Neural cell (in vitro differentiated cells): ENCODE measurements at regions not wholly inside any gene's neighbourhood (a gene's known extent, or its start where the extent isn't known, plus 50 kb on each side); places are given as distances from the start of the nearest gene placed in this dataset.
"Not testable (repeated sequence)": the region's sequence is repeated elsewhere in the genome, so short reads cannot be mapped to it uniquely, and the experiment has no call there.

ENCODE experiments used
- H2AFZ ChIP-seq: fragments of 200-600, 300-800 bp; sonication (generic), shearing (Covaris generic); 2 replicates; pipeline ENCODE4 v1.6.0; 2014; ENCODE audit warnings: low read depth, mild to moderate bottlenecking, antibody characterized with exemption, low read length, moderate library complexity
- H3F3A ChIP-seq: fragments of 200-600 bp; shearing (Covaris generic); 2 replicates; pipeline ENCODE4 v1.6.1; 2016; ENCODE audit warnings: mild to moderate bottlenecking, moderate library complexity, mixed read lengths, antibody characterized with exemption, low read length; ENCODE audit not compliant: insufficient read depth, poor library complexity, severe bottlenecking
- H3K27ac ChIP-seq: fragments of 200-600, 300-800 bp; sonication (generic), shearing (Covaris generic); 2 replicates; pipeline ENCODE4 v1.5.1; 2014; ENCODE audit warnings: mild to moderate bottlenecking, low read length, moderate library complexity
- H3K27me3 ChIP-seq: fragments of 300-800, 200-600 bp; sonication (generic), shearing (Covaris generic); 2 replicates; pipeline ENCODE4 v1.6.0; 2014; ENCODE audit warnings: mild to moderate bottlenecking, low read depth, low read length, moderate library complexity; ENCODE audit not compliant: insufficient read depth
- H3K36me3 ChIP-seq: fragments of 300-800, 200-600 bp; sonication (generic), shearing (Covaris generic); 2 replicates; pipeline ENCODE4 v1.5.1; 2014; ENCODE audit warnings: mild to moderate bottlenecking, antibody characterized with exemption, low read length, moderate library complexity; ENCODE audit not compliant: insufficient read depth
- H3K4me2 ChIP-seq: fragments of 300-800, 200-600 bp; sonication (generic), shearing (Covaris generic); 2 replicates; pipeline ENCODE4 v1.6.0; 2014; ENCODE audit warnings: mild to moderate bottlenecking, low read length
- H3K4me3 ChIP-seq: fragments of 300-800, 200-600 bp; sonication (generic), shearing (Covaris generic); 2 replicates; pipeline ENCODE4 v1.5.1; 2014; ENCODE audit warnings: mild to moderate bottlenecking, low read length, moderate library complexity
- H3K79me2 ChIP-seq: fragments of 200-600 bp; shearing (Covaris generic); replicated peaks from 2 replicates; pipeline ENCODE4 v1.6.0; 2014; ENCODE audit warnings: mild to moderate bottlenecking, low read length, moderate library complexity; ENCODE audit not compliant: insufficient read depth
- H3K9ac ChIP-seq: fragments of 300-800, 200-600 bp; sonication (generic), shearing (Covaris generic); 2 replicates; pipeline ENCODE4 v1.6.1; 2016; ENCODE audit warnings: mild to moderate bottlenecking, low read length, mixed read lengths
- H3K9me2 ChIP-seq: fragments of 200-600 bp; shearing (Covaris generic); 2 replicates; pipeline ENCODE4 v1.6.1; 2016; ENCODE audit warnings: mild to moderate bottlenecking, low read length, mixed read lengths; ENCODE audit not compliant: insufficient read depth
- H3K9me3 ChIP-seq: fragments of 200-600, 300-800 bp; sonication (generic), shearing (Covaris generic); 2 replicates; pipeline ENCODE4 v1.6.1; 2016; ENCODE audit warnings: mild to moderate bottlenecking, mixed run types, low read length, moderate library complexity, mixed read lengths
- H4K20me1 ChIP-seq: fragments of 200-600 bp; shearing (Covaris generic); 2 replicates; pipeline ENCODE4 v1.6.1; 2016; ENCODE audit warnings: mild to moderate bottlenecking, mixed run types; ENCODE audit not compliant: insufficient read depth
- CTCF ChIP-seq: fragments of 450-650 bp; IDR thresholded peaks from 2 replicates; pipeline ENCODE4 v1.5.1; 2014; ENCODE audit warnings: antibody characterized with exemption, mild to moderate bottlenecking, moderate library complexity; ENCODE audit not compliant: poor library complexity, severe bottlenecking
- EP300 ChIP-seq: fragments of 450-650 bp; conservative IDR thresholded peaks from 2 replicates; pipeline ENCODE4 v1.6.1; 2014; ENCODE audit warnings: antibody characterized with exemption, mild to moderate bottlenecking, moderate library complexity; ENCODE audit not compliant: poor library complexity, severe bottlenecking
- EZH2 ChIP-seq: fragments of 200-600, 300-800 bp; shearing (Covaris generic), sonication (generic); IDR thresholded peaks from 2 replicates; pipeline ENCODE4 v1.6.1; 2014; ENCODE audit warnings: antibody characterized with exemption, low read length, borderline replicate concordance, mild to moderate bottlenecking; ENCODE audit not compliant: insufficient read depth, poor library complexity, severe bottlenecking
- MXI1 ChIP-seq: fragments of 450-650 bp; conservative IDR thresholded peaks from 2 replicates; pipeline ENCODE4 v1.6.1; 2014; ENCODE audit warnings: antibody characterized with exemption, mild to moderate bottlenecking; ENCODE audit not compliant: poor library complexity, severe bottlenecking
- SMC3 ChIP-seq: fragments of 450-650 bp; conservative IDR thresholded peaks from 2 replicates; pipeline ENCODE4 v1.6.1; 2014; ENCODE audit warnings: antibody characterized with exemption, mild to moderate bottlenecking, moderate library complexity; ENCODE audit not compliant: poor library complexity
- TAF1 ChIP-seq: IDR thresholded peaks from 2 replicates; pipeline ENCODE4 v1.6.1; 2012; ENCODE audit warnings: low read depth

GRCh38 chr15:95630683-95631082 is 699.8 kb upstream of the NR2F2 start:
- Histone ChIP-seq H3K79me2 (no peaks in the 10 kb centered on the region), H3K27me3 (no peaks in the 10 kb centered on the region), H3K4me3 (no peak overlapping the region), H3K9me3 (no peaks in the 10 kb centered on the region), H4K20me1 (no peaks in the 10 kb centered on the region), H3K9me2 (no peaks in the 10 kb centered on the region), H3F3A (peaks cover 11% of the 10 kb centered on the region), H3K36me3 (no peaks in the 10 kb centered on the region), H3K4me2 (no peak overlapping the region), H3K27ac (no peak overlapping the region), H2AFZ (no peak overlapping the region), H3K9ac (no peak overlapping the region)
- no peak for TF ChIP-seq CTCF
- TF ChIP-seq EZH2, result no peak

GRCh38 chr15:95635666-95636065 is 694.8 kb upstream of the NR2F2 start:
- Histone ChIP-seq H3K27me3 (no peaks in the 10 kb centered on the region), H3K36me3 (no peaks in the 10 kb centered on the region), H3K4me3 (no peak overlapping the region), H3F3A (no peaks in the 10 kb centered on the region), H4K20me1 (no peaks in the 10 kb centered on the region), H2AFZ (no peak overlapping the region), H3K9me2 (no peaks in the 10 kb centered on the region), H3K4me2 (no peak overlapping the region), H3K9me3 (no peaks in the 10 kb centered on the region), H3K27ac (no peak overlapping the region), H3K9ac (no peak overlapping the region), H3K79me2 (no peaks in the 10 kb centered on the region)
- no peak for TF ChIP-seq MXI1

GRCh38 chr15:95636107-95636506 is 694.4 kb upstream of the NR2F2 start:
- no peak overlapping the region for H3K4me3 ChIP-seq
- no peak overlapping the region for H3K9ac ChIP-seq
- H3K9me2 ChIP-seq, result no peaks in the 10 kb centered on the region
- no peaks in the 10 kb centered on the region for H3K27me3 ChIP-seq
- no peaks in the 10 kb centered on the region for H3F3A ChIP-seq
- no peaks in the 10 kb centered on the region for H3K79me2 ChIP-seq
- H2AFZ ChIP-seq, result no peak overlapping the region
- no peak overlapping the region for H3K4me2 ChIP-seq
- no peaks in the 10 kb centered on the region for H3K36me3 ChIP-seq
- H4K20me1 ChIP-seq, result no peaks in the 10 kb centered on the region
- no peaks in the 10 kb centered on the region for H3K9me3 ChIP-seq
- H3K27ac ChIP-seq, result no peak overlapping the region
- no peak for TF ChIP-seq SMC3
- no peak for TF ChIP-seq EP300
- TF ChIP-seq EZH2, result no peak
- no peak for TF ChIP-seq MXI1
- TF ChIP-seq TAF1, result no peak

GRCh38 chr15:95637234-95637633 is 693.3 kb upstream of the NR2F2 start:
- not testable (repeated sequence) for H3K27ac ChIP-seq, H3K4me2 ChIP-seq, H3K36me3 ChIP-seq, H2AFZ ChIP-seq, H3K9me2 ChIP-seq, H3K4me3 ChIP-seq, H4K20me1 ChIP-seq, H3K9me3 ChIP-seq, H3F3A ChIP-seq, H3K79me2 ChIP-seq, H3K9ac ChIP-seq, H3K27me3 ChIP-seq
